ENCODE measurements at regions not wholly inside any gene's neighbourhood (a gene's known extent, or its start where the extent isn't known, plus 50 kb on each side); places are given as distances from the start of the nearest gene placed in this dataset.
A peak's percentile ranks its signal among the peaks of the same experiment; 100 is the strongest.
"Not testable (repeated sequence)": the region's sequence is repeated elsewhere in the genome, so short reads cannot be mapped to it uniquely, and the experiment has no call there.

DNA sequence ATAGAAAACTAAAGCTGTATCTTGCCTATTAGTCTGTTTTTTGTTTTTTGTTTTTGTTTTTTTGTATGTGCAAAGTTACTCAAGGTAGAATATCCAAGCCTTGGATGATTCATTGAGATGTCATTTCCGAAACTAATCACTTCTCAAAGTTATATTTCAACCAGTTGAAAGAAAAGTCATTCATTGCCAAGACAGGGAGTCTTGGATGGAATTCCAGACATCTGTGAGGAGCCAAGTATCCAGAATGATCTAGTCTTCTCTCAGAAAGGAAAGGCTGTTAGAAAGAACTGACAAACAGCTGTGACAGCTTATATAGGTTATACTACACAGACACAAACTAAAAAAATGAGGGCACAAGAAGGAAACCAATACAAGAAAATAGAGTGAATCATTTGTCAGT is 141.1 kb upstream of the NDST3 start:
- DNase-seq (ENCODE audit: low read depth in 4 of 4, low spot score in 3 of 4) = no peak

DNA sequence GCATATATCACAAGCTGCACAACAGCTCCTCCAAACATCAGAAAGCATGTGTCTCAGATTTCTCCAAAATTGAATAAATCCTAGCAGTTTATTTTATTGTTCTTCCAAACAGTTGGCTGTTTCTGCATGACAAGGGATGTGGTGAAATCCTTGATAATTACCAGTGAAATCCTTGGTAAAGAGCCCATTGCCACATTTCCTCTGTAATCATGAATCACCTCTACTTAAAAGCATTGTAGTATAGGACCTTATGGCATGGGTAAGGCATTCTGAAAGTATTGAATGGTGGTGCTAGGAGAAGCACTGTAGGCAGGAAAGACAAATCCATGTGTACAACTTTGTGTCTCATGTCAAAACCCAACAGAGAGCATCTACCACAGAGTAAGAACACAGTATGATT is 135.8 kb upstream of the NDST3 start:
- DNase-seq (ENCODE audit: low read depth in 4 of 4, low spot score in 3 of 4) = no peak

DNA sequence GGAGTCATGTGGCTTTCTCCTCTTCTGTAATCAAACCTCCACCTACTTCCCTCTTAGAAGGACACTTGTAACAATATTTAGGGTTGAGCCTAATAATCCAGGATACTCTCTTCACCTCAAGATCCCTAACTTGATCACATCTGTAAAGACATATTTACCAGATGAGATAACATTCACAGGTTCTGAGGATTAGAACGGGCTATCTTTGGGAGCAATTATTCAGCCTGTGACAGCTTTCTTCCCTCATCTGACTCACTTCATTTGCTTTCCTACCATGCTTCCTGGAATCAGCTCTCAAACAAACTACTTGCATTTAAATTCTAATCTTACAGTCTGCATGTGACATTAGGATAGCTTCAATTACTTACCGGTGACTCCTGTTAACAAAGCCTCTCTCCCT is 133.5 kb upstream of the NDST3 start:
- DNase-seq (ENCODE audit: low read depth in 4 of 4, low spot score in 3 of 4) = no peak

DNA sequence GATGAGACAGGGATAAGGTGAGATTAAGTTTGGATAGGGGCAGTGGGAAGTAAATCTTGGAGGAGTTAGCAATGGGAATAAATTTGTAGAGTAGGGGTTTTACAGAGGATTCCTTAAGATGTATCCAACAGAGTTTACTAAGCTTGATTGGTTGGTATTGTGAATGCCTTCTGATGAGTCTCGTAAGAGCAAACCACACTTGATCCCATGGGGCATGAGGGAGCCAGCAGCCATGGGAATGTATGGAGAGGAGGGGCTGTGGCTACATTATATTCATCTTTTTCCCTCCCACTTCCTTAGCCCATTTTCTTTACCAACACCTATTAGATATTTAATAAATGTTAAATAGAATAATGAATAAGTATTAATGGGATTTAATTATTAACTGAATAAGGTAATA is 126.6 kb upstream of the NDST3 start:
- DNase-seq (ENCODE audit: low read depth in 4 of 4, low spot score in 3 of 4) = no peak

- DNase-seq (ENCODE audit: low read depth in 4 of 4, low spot score in 3 of 4) = no peak
These were observed 125.7 kb upstream of the NDST3 start for GRCh38 chr4:117908306-117909207.

DNA sequence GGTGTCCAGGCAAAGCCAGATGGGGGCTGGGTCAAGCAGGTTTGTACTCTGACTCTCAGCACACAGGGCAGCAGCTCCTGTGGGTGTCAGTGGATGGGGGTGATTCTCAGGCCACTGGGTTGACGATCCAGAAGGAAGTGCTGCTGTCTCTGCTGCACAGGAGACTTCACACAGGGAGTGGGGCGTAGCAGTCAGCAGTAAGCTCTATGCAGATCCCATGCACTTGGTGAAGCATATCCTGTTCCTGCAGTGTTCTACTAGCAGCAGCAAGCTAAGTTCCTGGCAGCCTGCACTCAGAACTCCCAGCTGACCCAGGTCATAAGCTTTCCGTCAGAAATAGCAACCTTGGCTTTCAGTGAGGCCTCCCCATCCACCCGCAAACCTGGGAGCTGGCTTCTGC is 117.6 kb upstream of the NDST3 start:
- DNase-seq (ENCODE audit: low read depth in 4 of 4, low spot score in 3 of 4) = no peak

GRCh38 chr4:117922311-117922710 is 112.0 kb upstream of the NDST3 start:
- not testable (repeated sequence) for DNase-seq (ENCODE audit: low read depth in 4 of 4, low spot score in 3 of 4)

GRCh38 chr4:117927823-117928222 is 106.5 kb upstream of the NDST3 start:
- DNase-seq (ENCODE audit: low read depth in 4 of 4, low spot score in 3 of 4) = not testable (repeated sequence)

DNA sequence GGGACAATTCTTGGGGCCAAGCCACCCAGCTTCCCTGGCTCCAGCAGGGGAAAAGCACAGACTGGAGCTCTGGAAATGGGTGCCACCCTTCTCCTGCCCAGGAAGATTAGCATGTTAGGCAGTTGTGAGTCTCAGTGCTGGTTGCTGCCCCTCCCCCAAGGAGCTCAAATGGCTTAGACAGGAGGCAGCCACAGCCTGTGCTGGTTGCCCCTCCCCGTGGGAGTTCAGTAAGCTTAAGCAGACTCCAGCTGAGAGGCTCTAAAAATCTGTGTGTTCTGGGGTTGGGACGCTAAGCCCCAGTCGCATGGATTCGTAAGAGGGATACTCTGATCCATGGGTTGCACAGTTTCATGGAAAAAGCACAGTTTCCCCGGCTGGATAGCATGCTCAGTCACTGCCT is 92.7 kb upstream of the NDST3 start:
- no peak for DNase-seq (ENCODE audit: low read depth in 4 of 4, low spot score in 3 of 4)

GRCh38 chr4:117949621-117950020 is 84.7 kb upstream of the NDST3 start:
- DNase-seq (ENCODE audit: low read depth in 4 of 4, low spot score in 3 of 4) = no peak

DNA sequence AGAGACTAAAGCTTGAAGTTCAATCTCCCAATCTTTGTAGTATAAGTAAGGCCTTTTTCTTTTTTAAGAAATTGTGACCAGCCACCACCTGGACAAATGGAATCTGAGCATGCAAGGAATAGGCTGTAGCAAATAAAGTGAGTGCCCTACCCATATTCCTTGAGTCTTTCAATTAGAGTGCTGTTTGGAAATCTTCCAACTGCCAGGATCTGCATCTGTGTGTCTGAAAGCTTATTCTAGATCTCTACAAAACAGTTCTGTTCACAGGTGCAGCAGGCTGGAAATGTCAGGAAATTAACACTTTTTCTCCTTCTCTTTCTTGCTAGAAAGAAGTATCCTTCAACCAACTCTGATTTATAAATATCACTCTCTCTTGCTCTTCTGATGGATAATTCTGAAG is 76.7 kb upstream of the NDST3 start:
- no peak for DNase-seq (ENCODE audit: low read depth in 4 of 4, low spot score in 3 of 4)

GRCh38 chr4:117965622-117966021 is 68.7 kb upstream of the NDST3 start:
- peak in 3 of 4 donors; percentile 5 to 16 (median 15) for DNase-seq (ENCODE audit: low read depth in 4 of 4, low spot score in 3 of 4)

DNA sequence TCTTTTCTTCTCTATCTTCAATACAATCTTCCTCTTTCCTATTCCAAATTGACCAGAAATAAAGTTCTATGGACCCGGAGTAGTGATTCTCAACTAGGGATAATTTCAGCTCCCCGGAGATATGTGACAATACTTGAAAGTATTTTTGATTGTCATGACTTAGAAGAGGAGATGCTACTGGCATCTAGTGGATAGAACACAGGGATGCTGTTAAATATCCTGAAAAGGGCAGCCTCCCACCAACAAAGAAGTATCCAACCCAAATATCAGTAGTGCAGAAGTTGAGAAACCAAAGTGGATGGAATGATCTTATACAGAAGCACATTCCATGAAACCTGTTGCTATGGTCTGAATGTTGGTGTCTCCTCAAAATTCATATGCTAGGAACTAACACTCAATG is 65.7 kb upstream of the NDST3 start:
- DNase-seq (ENCODE audit: low read depth in 4 of 4, low spot score in 3 of 4) = no peak

- no peak for DNase-seq (ENCODE audit: low read depth in 4 of 4, low spot score in 3 of 4)
These were observed 62.9 kb upstream of the NDST3 start for GRCh38 chr4:117971403-117971802.

DNA sequence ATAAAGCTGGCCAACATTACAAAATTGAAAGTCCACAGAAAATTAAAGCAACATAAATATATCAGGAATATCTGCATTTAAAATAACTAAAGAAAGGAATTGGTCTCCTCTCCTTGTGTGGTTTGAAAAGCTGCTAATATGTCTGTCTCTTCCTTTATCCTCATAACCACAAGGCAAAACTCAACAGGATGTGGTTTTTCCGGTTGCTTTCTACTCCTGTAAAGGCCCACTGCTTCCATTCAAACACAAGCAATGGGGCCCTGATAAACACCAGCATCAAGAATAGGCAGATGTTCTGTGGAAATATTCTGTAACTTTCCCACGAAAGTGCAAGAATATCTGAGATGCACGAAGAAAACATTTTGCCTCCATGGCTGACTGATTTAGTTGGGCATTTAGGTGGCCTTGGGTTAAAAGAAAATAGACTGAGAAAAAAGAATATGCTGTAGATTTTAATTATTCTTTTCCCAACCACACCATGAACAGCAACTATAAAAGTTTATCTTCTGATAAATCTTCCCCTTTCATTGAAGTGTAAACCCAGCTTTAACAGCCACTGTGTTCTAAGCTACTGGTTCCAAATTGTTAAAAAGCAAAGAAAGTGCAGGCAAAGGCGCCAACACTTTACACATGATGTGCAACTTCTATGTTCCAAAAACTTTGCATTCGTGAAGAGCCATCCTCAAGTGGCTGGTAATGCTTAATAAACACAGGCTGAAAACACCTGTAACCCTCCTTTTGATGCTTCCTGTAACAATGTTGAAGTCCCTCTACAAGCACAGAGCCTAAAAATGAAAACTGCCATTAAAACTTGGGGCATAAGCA is 50.5 kb upstream of the NDST3 start:
- DNase-seq (ENCODE audit: low read depth in 4 of 4, low spot score in 3 of 4) = no peak

GRCh38 chr4:117984366-117984680 is 50.0 kb upstream of the NDST3 start:
- DNase-seq (ENCODE audit: low read depth in 4 of 4, low spot score in 3 of 4) = no peak
